SJCRH30 (cell line): ENCODE measurements at regions not wholly inside any gene's neighbourhood (a gene's known extent, or its start where the extent isn't known, plus 50 kb on each side); places are given as distances from the start of the nearest gene placed in this dataset.

Experiments
- DNase-seq, 2 experiments: peaks; one replicate each; pipeline ENCODE4 v3.0.0-alpha.2; 2015 to 2020
- H3K27ac ChIP-seq: fragments of 250-450 bp; sonication (Bioruptor Pico); 2 replicates; pipeline ENCODE4 v1.5.1; 2020; ENCODE audit warnings: mild to moderate bottlenecking, moderate library complexity
- H3K27me3 ChIP-seq: fragments of 250-450 bp; sonication (Bioruptor Pico); 2 replicates; pipeline ENCODE4 v1.5.1; 2020; ENCODE audit warnings: mild to moderate bottlenecking, moderate library complexity
- H3K36me3 ChIP-seq: fragments of 250-450 bp; sonication (Bioruptor Pico); 2 replicates; pipeline ENCODE4 v1.5.1; 2020; ENCODE audit warnings: mild to moderate bottlenecking, moderate library complexity
- H3K4me1 ChIP-seq: fragments of 250-450 bp; sonication (Bioruptor Pico); 2 replicates; pipeline ENCODE4 v1.5.1; 2020; ENCODE audit warnings: mild to moderate bottlenecking, moderate library complexity
- H3K4me3 ChIP-seq: fragments of 250-450 bp; sonication (Bioruptor Pico); 2 replicates; pipeline ENCODE4 v1.5.1; 2020; ENCODE audit warnings: mild to moderate bottlenecking, moderate library complexity
- H3K9me3 ChIP-seq: fragments of 250-450 bp; sonication (Bioruptor Pico); replicated peaks from 2 replicates; pipeline ENCODE4 v1.5.1; 2020; ENCODE audit warnings: mild to moderate bottlenecking, moderate library complexity

DNA sequence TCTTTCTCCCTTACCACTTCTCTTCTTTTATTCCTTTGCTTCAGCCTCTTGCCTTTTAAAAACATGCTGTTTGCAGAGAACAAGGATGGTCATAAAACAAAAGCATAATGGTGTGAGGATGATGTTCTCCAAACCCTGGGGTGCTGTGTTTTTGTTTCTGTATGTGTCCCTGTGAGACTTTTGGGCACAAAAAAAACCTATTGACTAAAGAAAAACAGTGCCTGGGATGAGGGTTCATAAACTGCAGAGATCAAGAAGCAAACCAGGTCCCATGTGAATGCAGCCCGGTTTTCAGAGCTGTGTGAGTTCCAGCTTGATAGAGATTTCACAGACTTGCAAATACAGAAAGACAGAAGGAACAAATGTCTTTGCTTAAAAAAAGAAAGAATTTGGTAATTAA, 148.6 kb upstream of the CPSF6 start:
- no peaks in the 10 kb centered on the region for H3K9me3 ChIP-seq
- no peak overlapping the region for H3K27ac ChIP-seq
- H3K36me3 ChIP-seq, result no peaks in the 10 kb centered on the region
- no peak overlapping the region for H3K4me3 ChIP-seq
- no peaks in the 10 kb centered on the region; the same call in 1 of the 2 replicates for H3K4me1 ChIP-seq
- no peak for DNase-seq
- no peaks in the 10 kb centered on the region for H3K27me3 ChIP-seq

DNA sequence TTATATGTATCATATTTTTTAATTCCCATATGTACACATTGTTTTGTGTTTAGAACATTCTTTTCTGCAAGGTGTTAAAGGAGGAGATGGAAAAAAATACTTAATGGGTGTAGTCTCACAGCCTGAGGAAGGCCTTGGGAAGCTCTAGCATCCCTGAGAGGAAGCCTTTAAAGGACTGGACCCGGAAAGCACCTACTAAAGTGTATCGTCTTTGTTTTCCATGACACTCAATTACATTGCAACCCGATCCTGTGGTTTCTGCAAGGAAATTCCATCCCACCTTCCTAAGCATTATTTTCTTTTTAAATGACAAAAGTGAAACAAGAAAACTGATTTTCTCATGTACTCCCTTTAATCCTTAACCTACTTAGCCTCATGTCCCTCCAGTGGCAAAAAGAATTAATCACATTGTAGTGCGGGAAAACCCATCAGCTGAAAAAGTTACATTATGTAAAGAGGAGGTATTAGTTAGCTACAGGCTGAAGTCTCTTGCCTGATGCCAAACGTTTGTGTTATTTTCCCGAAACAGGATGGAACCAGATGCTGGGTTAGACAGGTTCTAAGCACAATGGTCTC, 147.8 kb upstream of the CPSF6 start:
- peaks cover 7% of the 10 kb centered on the region for H3K4me1 ChIP-seq
- no peaks in the 10 kb centered on the region for H3K27me3 ChIP-seq
- no peaks in the 10 kb centered on the region for H3K9me3 ChIP-seq
- H3K4me3 ChIP-seq, result no peak overlapping the region
- no peaks in the 10 kb centered on the region for H3K36me3 ChIP-seq
- H3K27ac ChIP-seq, result no peak overlapping the region
- DNase-seq, result no peak

DNA sequence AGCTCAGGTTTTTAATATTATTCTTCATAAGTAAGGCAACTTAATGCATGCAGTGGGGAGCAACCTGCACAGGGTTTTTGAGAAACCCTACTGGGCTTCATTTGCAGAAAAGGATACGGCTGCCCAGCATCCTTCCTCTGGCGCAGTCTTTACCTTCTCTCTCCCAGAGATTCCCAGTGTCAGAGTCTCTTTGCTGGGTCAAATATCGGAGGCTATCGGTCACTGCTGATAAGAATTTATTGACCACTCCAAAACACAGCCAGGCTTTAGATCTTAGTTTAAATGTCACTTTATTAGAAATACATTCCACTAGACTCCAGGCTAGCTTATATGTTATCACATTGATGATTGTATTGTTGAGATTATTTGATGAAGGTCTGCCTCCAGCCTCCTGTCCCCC, 147.2 kb upstream of the CPSF6 start:
- no peak for DNase-seq
- no peaks in the 10 kb centered on the region for H3K9me3 ChIP-seq
- H3K4me1 ChIP-seq, result peaks cover 13% of the 10 kb centered on the region
- no peaks in the 10 kb centered on the region for H3K36me3 ChIP-seq
- no peak overlapping the region for H3K4me3 ChIP-seq
- H3K27ac ChIP-seq, result no peak overlapping the region
- no peaks in the 10 kb centered on the region for H3K27me3 ChIP-seq

DNA sequence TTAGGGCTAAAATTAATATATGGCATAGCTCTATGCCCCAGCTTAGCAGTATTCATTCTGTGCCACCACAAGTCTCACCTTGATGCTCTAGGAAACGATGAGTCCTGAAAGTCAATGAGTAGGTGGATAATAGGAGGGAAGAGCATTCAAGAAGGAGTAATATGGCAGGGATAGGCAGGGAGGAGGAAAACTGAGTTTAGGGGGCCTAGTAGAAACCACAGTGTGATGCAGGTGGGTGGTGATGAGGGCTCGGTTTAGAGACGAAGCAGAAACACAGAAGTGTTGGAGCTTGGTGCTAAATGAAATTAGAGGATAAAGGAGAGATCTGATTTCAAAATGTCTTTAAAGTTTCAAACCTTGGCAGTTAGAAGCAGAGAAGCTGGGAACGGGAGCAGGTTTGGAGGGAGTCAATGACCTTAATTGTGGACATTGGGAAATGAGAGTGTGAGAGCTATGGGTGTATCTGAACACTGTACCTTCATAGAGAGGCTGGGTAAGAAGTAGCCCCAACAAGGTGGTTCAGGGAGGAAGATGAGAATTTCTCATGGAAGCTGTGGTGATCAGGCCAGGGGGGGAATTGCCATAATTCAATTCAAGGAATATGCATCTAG, 144.7 kb upstream of the CPSF6 start:
- no peak overlapping the region for H3K27ac ChIP-seq
- H3K9me3 ChIP-seq, result no peaks in the 10 kb centered on the region
- no peaks in the 10 kb centered on the region for H3K27me3 ChIP-seq
- H3K36me3 ChIP-seq, result no peaks in the 10 kb centered on the region
- DNase-seq, result no peak
- H3K4me3 ChIP-seq, result no peak overlapping the region
- peaks cover 22% of the 10 kb centered on the region for H3K4me1 ChIP-seq

DNA sequence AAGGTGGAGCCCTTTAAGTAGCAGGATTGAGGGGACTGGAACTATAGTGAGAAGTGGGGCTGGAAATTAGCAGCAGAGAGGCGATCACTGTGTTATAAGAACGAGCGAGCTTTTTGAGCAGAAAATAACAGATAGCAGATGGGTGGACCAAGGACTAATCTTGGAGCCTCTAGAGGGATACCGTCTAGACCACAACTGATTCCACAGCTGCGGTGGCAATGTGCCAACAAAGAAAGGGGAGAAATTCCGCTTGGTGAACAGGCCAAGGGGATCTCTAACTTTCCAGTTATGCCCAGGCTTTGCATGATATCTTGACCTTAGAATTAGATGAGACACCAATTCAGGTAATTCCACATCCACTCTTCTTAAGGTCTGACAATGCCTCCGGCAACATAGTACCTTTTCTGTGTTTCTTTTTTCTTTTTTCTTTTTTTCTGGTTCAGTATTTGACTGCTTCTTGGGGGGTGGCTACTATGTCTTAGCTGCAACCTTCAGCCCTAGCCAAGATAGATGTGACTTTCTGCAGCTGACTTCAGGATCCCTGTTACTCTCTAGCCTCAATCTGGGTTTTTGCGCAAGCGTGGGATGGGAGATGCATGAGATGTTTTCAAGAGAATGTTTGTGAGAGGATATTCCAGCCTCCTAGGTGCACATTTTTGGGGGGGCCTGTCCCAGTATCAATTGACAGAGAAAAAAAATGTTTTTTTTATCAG, 143.4 kb upstream of the CPSF6 start:
- no peaks in the 10 kb centered on the region for H3K27me3 ChIP-seq
- H3K4me1 ChIP-seq, result peaks cover 22% of the 10 kb centered on the region
- H3K9me3 ChIP-seq, result no peaks in the 10 kb centered on the region
- no peaks in the 10 kb centered on the region for H3K36me3 ChIP-seq
- H3K27ac ChIP-seq, result peak overlapping the region; percentile 10; the same call in 1 of the 2 replicates
- no peak overlapping the region for H3K4me3 ChIP-seq
- DNase-seq, result peak; percentile 82 to 92

DNA sequence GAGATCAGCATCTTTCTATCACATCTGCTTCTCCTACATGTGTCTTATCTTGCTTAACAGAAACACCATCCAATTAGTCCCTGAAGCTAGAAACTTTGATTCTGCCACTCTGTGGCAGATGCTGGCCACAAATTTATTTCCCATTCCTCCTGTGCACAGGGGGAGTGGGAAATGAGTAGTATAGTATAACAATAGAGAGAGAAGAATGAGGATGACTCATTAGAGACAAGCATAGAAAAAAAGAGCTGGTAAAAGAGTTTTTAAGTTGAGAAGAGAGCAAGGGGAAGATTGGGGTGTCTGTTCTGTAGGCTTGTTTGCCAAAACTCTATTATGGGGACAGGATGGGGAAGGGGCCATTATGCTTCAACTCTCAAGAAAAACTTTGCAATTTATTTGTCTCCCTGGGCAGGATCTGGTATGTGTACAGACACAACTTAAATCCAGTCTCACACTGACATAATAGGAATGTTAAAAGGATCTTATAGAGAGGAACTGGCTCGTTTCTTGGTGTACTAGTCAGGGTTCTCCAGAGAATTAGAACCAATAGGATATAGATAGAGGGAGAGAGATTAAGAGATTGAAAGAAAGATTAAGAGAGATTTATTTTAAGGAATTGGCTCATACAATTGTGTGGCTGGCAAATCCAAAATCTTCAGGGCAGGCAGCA, 142.6 kb upstream of the CPSF6 start:
- H3K4me1 ChIP-seq, result peaks cover 28% of the 10 kb centered on the region
- peak; percentile 3 to 20 for DNase-seq
- no peak overlapping the region for H3K4me3 ChIP-seq
- no peaks in the 10 kb centered on the region for H3K27me3 ChIP-seq
- H3K36me3 ChIP-seq, result no peaks in the 10 kb centered on the region
- no peak overlapping the region for H3K27ac ChIP-seq
- no peaks in the 10 kb centered on the region for H3K9me3 ChIP-seq

DNA sequence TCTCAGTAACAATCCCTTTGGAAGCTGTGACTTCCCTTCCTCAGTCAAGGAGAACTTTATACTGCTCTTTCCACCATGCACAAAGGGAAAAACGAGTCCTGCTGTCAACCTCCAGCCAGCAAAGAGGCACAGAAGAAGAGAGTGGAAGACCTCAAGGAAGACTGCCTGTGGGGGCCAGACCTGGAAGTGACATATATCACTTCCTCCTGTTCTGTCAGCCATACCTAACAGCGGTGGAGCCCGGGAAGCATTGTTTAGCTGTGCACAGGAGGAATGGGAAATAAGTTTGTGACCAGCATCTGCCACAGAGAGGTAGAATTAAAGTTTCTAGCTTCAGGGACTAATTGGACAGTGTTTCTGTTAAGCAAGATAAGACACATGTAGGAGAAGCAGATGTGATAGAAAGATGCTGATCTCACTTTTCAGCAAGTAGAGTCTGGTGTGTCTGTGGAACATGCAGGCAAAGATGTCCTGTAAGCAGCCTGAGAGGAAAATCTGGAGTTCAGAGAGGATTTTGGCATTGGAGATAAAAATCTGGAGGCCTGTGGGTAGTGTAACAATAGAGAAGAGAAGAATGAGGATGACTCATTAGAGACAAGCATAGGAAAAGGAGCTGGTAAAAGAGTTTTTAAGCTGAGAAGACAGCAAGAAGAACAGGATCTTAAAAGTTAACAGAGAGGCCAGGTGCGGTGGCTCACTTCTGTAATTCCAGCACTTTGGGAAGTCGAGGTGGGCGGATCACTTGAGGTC, 141.6 kb upstream of the CPSF6 start:
- peak in 1 of 2 experiments; percentile 32 for DNase-seq
- H3K4me1 ChIP-seq, result peaks cover 29% of the 10 kb centered on the region
- H3K36me3 ChIP-seq, result no peaks in the 10 kb centered on the region
- no peak overlapping the region for H3K27ac ChIP-seq
- H3K9me3 ChIP-seq, result no peaks in the 10 kb centered on the region
- H3K27me3 ChIP-seq, result no peaks in the 10 kb centered on the region
- no peak overlapping the region for H3K4me3 ChIP-seq

DNA sequence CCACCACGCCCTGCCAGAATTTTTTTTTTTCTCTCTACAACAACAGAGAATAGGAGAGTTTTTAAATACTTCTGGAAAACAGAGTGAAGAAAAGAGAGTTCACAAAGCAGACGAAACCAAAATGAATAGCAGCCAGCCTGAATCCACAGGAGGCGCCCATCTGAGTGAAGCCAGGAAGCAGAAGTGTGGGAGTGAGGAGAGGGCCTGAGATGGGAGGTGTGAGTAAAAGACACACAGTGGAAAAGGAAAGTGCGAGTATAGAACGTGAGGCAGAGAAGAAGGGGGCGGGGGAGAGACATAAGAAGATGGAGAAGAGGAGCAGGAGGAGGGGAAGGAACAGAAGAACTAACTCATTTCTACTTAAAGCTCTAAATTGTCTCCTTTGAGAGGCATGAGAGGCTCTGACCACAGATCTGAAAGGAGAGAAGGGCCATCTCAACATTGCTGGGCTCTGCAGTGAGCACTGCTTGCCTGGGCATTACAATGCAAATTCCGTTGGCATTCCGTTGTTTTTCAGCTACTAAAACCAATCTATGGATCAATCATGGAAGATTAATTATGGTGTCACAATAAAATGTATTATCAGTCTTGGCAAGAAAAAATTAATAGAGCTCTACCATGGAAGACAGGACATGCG, 140.1 kb upstream of the CPSF6 start:
- no peak for DNase-seq
- Histone ChIP-seq H3K27ac (no peak overlapping the region), H3K27me3 (no peaks in the 10 kb centered on the region), H3K4me1 (peaks cover 29% of the 10 kb centered on the region), H3K4me3 (no peak overlapping the region), H3K9me3 (no peaks in the 10 kb centered on the region), H3K36me3 (no peaks in the 10 kb centered on the region)

DNA sequence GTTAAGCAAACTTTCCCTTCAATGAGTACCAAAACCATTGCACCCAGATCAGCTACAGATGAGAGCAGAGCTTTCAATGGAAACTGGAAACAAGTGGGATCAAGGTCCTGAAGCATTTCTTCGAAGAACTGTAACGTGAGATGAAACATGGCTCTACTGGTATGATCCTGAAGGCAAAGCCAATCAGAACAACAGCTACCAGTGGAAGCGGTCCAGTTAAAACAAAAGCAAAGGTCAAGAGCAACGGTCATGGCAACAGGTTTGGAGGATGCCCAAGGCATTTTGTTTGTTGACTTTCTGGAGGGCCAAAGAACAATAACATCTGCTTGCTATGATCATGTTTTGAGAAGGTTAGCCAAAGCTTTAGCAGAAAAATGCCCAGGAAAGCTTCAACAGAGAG, 137.9 kb upstream of the CPSF6 start:
- H3K27ac ChIP-seq, result no peak overlapping the region
- H3K4me1 ChIP-seq, result peaks cover 22% of the 10 kb centered on the region
- H3K9me3 ChIP-seq, result no peaks in the 10 kb centered on the region
- DNase-seq, result peak; percentile 48 to 73
- H3K4me3 ChIP-seq, result no peak overlapping the region
- H3K36me3 ChIP-seq, result no peaks in the 10 kb centered on the region
- H3K27me3 ChIP-seq, result no peaks in the 10 kb centered on the region

DNA sequence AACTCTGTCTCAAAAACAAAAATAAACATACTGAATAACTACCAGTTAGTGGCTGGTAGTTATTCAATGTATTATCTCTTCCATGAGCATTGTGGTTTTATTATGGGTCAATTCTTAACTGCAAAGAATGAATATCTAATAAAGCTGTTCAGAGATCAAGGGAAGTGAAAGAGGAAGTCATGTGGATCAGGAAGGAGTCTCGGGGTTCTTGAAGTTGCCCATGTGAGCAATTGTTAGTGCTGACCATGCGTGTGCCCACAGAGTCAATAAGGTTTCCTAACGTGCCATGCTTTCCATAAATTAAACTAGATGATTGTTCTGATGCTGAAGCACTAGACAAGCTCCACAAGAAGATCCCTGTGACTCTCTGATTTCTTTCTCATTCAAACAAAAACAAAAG, 136.5 kb upstream of the CPSF6 start:
- Histone ChIP-seq H3K27me3 (no peaks in the 10 kb centered on the region), H3K4me1 (peaks cover 9% of the 10 kb centered on the region), H3K27ac (no peak overlapping the region), H3K36me3 (no peaks in the 10 kb centered on the region), H3K9me3 (no peaks in the 10 kb centered on the region), H3K4me3 (no peak overlapping the region)
- DNase-seq, result no peak

DNA sequence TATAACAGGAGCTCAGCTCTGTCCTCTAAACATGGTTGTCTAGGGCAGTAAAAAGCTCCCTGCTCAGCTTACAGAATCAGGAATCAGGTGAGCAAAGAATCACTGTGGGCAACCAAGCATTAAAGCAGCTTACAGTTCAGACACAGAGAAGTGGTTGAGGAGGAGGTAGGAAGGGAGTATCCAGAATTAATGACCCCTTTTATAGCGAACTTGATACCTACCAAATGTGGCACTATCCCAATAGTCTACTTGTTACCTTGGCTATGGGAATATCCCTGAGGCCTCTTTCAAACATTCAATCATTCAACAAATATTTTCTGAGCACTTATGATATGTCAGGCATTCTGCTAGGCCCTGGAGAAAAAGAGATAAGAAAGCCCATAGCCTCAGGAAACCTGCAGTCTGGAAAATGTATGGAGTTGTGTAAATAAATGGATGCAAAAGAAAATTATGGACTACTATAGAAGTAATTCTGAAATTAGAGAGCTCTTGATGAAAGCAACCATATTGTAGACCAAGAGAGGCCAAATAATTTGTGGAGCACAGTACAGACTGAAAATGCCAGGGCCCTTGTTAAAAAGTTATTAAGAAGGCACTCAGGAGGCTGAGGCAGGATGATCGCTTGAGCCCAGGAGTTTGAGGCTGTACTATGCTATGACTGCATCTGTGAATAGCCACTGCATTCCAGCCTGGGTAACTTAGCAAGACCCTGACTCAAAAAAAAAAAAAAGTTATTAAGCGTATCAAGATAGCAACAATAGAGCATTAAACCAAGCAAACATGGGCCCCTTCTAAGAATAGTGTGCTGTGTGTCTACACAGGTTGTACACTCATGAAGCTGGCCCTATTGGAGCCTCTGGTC, 134.0 kb upstream of the CPSF6 start:
- Histone ChIP-seq H3K4me1 (peaks cover 8% of the 10 kb centered on the region), H3K36me3 (no peaks in the 10 kb centered on the region), H3K27ac (no peak overlapping the region), H3K4me3 (no peak overlapping the region), H3K9me3 (no peaks in the 10 kb centered on the region), H3K27me3 (no peaks in the 10 kb centered on the region)
- no peak for DNase-seq

DNA sequence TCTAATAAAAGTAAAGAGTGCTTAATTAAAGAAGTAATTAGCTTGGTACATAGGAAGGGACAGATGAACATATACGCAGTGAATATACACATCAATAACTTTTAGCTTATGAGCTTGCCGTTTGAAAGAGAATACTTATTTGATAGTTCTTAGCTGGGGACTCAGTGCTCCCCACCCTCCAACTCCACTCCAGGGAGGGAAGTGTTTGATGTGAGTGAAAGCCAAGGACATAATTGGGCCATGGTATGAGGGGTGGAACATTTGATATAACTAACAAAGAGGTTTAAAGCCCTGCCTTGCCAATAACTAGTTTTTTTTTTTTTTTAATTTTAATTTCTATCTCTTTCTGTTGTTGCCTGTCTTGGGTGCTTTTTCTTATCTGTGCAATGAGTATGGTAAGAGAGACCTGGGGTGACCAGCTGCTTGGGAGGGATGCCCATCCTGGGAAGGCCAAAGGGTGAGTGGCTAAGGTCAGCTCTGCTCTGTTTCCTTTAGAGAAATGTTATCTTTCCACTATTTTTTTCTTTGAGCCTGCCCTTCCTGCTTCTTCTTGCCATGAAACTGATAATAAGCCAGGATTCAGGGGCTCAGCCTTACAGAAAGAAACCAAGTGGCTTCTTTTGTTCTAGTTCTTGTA, 132.8 kb upstream of the CPSF6 start:
- Histone ChIP-seq H3K4me3 (no peak overlapping the region), H3K36me3 (no peaks in the 10 kb centered on the region), H3K9me3 (no peaks in the 10 kb centered on the region), H3K4me1 (peaks cover 3% of the 10 kb centered on the region; the same call in 1 of the 2 replicates), H3K27me3 (no peaks in the 10 kb centered on the region), H3K27ac (no peak overlapping the region)
- no peak for DNase-seq

DNA sequence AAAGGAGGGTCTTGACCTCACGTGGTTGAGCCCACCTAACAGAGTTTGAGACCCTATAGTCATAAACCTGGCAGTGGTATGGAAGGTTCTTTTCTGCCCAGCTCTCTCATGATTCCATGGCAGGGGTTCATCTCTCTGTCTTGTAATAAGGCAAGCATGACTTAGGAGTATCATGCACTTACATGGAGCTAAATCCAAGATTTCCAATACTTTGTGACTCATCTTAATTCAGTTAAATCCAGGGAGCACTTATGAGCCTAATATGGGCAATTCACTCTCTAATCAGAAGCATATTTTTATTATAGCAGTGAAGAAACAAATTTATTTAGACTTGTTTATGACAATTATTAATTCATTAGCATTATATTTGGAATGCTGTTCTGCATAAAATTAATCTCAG, 131.8 kb upstream of the CPSF6 start:
- H3K4me3 ChIP-seq, result no peak overlapping the region
- no peaks in the 10 kb centered on the region for H3K27me3 ChIP-seq
- no peak overlapping the region for H3K27ac ChIP-seq
- DNase-seq, result no peak
- H3K9me3 ChIP-seq, result no peaks in the 10 kb centered on the region
- no peaks in the 10 kb centered on the region for H3K36me3 ChIP-seq
- H3K4me1 ChIP-seq, result no peaks in the 10 kb centered on the region
